ENCODE measurements at regions not wholly inside any gene's neighbourhood (a gene's known extent, or its start where the extent isn't known, plus 50 kb on each side); places are given as distances from the start of the nearest gene placed in this dataset.
"Not testable (repeated sequence)": the region's sequence is repeated elsewhere in the genome, so short reads cannot be mapped to it uniquely, and the experiment has no call there.

DNA sequence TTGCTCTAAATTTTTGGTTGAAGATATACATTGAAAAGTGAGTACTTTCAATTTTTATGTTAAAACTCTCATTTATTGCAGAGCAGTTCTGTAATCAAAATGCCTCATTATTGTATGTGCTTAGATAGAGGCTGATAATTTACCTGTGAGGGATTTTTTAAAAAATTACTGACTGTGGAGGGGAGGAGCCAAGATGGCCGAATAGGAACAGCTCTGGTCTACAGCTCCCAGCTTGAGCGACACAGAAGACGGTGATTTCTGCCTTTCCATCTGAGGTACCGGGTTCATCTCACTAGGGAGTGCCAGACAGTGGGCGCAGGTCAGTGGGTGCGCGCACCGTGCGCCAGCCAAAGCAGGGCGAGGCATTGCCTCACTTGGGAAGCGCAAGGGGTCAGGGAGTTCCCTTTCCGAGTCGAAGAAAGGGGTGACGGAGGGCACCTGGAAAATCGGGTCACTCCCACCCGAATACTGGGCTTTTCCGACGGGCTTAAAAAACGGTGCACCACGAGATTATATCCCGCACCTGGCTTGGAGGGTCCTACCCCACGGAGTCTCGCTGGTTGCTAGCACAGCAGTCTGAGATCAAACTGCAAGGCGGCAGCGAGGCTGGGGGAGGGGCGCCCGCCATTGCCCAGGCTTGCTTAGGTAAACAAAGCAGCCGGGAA lies 89.4 kb downstream of the DDX11 start:
- not testable (repeated sequence) for DNase-seq (ENCODE audit: low read depth)

DNA sequence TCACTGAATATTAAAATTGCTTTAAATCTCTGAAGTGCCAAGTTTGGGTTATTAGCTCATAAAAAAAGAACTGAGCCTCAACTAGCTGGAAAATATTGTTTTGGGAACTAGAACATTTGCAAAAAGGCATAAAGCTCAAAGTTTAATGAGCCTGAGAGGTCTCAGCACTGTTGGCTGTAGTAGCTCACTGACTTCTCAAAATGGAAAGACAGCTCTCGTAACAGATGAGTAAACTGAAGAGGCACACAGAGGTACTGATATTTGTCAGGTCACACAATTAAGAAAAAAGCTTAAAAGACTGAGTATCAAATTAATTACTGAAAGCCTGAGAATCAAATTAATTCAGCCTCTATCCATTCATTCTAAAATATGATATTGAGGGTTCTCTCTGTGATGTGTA lies 100.6 kb downstream of the DDX11 start:
- DNase-seq (ENCODE audit: low read depth), result not testable (repeated sequence)

- not testable (repeated sequence) for DNase-seq (ENCODE audit: low read depth)
These were observed 103.9 kb downstream of the DDX11 start for GRCh38 chr12:31177514-31177913.

GRCh38 chr12:31178875-31179274 lies 105.2 kb downstream of the DDX11 start:
- not testable (repeated sequence) for DNase-seq (ENCODE audit: low read depth)

DNA sequence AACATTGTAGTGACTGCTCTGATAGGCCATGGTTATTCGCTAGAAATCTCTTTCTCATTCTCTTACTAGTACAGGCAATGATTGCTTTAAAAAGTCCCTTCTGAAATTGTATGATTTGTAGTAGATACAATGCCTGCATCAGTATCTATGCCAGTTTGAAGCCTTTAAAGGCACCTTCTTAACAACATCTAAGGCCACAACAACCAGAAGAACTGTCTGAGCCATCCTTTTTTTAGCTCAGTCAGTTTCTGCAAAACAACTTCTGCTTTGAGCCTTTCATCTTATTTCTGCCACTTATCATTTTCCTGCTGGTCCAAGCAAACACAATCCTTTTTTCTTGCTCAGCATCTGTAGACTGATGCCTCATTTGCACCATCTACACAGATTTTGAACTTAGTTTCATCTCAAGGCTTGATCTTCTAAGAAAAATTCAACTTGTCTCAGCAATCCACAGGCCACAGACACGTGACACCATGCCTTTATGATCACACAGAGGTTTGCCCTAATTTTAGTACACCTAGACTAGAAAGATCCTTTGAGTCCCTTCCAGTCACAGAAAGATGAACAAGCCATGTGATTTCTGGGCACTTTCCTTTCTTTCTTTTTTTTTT lies 106.1 kb downstream of the DDX11 start:
- not testable (repeated sequence) for DNase-seq (ENCODE audit: low read depth)

GRCh38 chr12:31182571-31182970 lies 108.9 kb downstream of the DDX11 start:
- not testable (repeated sequence) for DNase-seq (ENCODE audit: low read depth)

GRCh38 chr12:31183107-31183506 lies 109.4 kb downstream of the DDX11 start:
- DNase-seq (ENCODE audit: low read depth), result not testable (repeated sequence)

DNA sequence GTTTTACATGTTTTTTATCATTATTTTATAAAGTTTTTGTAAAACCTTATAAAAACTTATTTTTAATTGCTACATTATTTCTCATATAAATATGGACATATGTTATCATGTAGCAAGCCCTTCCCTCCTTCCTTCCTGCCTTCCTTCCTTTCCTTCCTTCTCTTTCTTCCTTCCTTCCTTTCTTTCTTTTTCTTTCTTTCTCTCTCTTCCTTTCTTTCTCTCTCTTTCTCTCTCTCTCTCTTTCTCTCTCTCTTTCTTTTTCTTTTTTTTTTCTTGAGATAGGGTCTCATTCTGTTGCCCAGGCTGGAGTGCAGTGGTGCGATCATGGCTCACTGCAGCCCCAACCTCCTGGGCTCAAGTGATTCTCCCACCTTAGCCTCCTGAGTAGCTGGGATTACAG lies 110.2 kb downstream of the DDX11 start:
- not testable (repeated sequence) for DNase-seq (ENCODE audit: low read depth)

GRCh38 chr12:31184667-31185066 lies 111.0 kb downstream of the DDX11 start:
- not testable (repeated sequence) for DNase-seq (ENCODE audit: low read depth)

DNA sequence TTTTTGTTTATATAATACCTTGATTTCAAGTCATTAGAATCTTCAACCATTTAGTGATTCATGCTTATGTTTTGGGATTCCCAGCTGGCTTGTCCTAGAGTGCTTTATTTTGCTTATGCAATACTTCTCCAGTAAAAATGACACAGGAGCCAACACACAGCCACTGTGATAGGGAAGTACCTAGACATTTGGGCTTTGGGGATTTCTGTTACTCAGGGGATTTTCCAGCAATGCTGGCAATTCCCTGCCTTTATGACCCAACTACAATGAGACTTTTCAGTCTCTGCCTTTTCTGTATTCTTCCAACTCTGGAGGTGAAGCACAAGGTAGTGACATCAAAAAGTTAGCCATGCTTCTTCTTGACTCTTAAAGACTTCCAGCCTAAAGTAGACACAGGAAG lies 119.0 kb downstream of the DDX11 start:
- not testable (repeated sequence) for DNase-seq (ENCODE audit: low read depth)

DNA sequence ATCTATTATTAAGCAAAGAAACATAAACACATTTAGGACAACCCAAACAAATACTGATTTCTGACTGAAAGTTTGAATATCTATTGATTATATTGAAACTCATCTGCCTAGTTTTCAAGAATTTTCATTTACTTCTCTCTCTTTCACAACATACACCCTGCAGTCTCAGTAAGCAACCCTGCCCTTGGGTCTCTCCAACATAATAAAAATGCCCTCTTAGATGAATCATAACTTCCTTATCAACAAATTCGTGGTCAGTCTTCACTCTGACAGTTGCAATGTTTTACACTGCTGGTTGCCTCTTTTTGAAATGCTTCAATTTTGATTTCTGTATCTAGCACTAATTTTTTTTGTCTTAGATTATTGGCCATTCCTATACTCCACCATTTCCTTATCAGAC lies 122.0 kb downstream of the DDX11 start:
- peak; percentile 10 for DNase-seq (ENCODE audit: low read depth)

DNA sequence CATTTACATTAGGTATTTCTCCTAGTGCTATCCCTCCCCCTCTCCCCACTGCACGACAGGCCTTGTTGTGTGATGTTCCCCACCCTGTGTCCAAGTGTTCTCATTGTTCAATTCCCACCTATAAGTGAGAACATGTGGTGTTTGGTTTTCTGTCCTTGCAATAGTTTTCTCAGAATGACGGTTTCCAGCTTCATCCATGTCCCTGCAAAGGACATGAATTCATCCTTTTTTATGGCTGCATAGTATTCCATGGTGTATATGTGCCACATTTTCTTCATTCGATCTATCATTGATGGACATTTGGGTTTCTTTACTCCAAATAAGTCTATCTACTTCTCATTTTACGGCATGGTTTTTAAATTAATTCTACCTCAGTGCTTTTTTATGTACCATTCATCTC lies 125.8 kb downstream of the DDX11 start:
- not testable (repeated sequence) for DNase-seq (ENCODE audit: low read depth)

DNA sequence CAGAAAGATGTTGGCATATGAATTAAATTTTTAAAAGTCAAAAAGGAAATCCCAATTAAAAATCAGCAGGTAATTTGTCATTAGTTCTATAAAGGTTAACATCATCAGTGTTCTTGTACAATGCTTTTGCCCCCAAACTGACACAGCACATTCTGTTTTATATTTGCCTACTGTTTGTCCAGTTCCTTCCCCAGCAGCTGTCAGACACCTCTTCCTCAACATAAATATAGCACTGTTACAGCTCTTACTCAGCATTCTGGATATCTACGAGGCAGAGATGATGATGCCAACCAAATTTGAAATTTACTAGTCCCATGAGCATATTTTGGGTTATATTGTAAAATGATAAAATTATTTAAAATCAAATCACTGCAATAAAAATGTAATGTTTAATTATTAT lies 124.6 kb downstream of the SINHCAF start:
- no peak for DNase-seq (ENCODE audit: low read depth)

DNA sequence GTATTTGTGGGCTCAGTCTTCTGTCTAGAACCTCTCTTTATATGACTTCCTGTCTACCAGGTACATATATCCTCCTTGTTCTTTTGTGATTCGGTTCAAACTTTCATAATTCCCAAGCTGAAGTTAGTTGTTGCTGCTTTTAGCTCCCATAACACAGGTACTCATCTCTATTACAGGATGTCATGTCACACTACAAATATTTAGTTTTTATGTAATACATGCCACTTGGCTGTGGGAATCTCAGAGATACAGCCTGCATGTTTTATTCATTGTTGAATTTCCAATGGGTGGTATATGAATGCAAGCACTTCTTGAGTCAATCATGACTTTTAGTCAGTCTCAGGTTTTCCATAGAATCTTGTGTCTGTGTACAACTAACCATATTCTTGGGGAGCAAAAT lies 122.7 kb downstream of the SINHCAF start:
- no peak for DNase-seq (ENCODE audit: low read depth)

DNA sequence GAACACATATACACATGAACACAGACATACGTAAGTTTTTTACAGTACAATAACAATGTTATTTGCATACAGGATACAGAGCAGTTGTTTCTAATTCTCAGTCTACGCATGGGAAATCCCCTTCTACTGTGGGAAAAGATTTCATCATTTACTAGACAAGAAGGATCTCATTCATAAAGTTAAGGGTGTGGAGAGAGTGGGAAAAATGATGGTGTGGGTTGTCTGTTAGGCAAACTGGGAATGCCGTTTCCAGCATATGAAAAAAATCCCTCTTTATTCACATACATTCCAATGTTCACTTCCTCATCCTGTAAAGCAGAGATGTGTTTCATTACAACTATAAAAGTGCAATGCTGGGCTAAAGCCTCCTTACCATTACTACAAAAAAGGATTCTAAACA lies 120.9 kb downstream of the SINHCAF start:
- peak; percentile 13 for DNase-seq (ENCODE audit: low read depth)

- peak; percentile 55 for DNase-seq (ENCODE audit: low read depth)
These were observed 119.8 kb downstream of the SINHCAF start for GRCh38 chr12:31206038-31206670.

DNA sequence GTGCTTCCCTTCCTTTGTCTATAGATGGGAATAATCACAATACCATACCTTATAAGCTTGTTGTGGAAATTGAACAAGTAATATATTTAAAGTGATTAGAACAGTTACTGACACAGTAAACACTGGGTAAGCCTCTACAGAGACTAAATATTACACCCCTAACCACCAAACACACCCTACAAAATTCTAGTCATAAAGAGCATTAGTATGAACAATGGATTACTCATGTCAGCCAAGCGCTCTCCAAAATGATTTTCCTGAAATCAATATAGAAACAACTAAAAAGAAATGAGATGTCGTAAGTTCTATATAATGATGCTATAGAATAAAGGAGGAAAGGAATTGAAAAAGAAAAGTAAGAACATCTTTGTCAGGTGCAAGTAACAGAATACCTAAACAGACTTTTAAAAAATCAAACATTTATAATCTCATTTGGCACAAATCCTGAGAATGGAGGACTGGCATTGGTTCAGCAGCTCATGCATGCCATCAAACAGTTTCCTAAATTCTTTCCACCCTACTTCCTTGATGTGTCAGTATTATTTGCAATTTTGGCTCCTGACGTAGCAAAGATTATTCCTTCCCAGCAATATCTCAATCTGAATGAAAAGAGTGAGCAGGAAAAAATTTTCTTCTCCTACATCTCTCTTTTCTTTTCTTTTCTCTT lies 118.0 kb downstream of the SINHCAF start:
- DNase-seq (ENCODE audit: low read depth), result no peak

- no peak for DNase-seq (ENCODE audit: low read depth)
These were observed 115.8 kb downstream of the SINHCAF start for GRCh38 chr12:31210104-31210503.

DNA sequence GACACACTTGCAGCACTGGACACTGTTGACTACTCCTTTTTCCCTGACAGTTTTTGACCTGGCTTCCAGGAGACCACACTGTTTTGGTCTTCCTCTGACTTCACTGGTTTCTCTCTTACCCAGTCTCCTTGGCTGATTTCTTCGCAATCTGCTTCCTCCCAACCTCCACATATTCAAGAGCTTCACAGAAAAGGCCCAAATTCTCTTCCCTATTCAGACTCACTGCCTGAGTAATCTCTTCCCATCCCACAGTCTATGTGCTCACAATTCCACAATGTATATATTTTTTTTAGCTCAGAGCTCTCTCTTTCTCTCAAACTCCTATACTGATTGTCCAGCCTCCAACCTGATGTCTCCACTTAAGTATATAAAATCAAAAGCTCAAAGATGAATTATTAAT lies 115.4 kb downstream of the SINHCAF start:
- DNase-seq (ENCODE audit: low read depth), result no peak

DNA sequence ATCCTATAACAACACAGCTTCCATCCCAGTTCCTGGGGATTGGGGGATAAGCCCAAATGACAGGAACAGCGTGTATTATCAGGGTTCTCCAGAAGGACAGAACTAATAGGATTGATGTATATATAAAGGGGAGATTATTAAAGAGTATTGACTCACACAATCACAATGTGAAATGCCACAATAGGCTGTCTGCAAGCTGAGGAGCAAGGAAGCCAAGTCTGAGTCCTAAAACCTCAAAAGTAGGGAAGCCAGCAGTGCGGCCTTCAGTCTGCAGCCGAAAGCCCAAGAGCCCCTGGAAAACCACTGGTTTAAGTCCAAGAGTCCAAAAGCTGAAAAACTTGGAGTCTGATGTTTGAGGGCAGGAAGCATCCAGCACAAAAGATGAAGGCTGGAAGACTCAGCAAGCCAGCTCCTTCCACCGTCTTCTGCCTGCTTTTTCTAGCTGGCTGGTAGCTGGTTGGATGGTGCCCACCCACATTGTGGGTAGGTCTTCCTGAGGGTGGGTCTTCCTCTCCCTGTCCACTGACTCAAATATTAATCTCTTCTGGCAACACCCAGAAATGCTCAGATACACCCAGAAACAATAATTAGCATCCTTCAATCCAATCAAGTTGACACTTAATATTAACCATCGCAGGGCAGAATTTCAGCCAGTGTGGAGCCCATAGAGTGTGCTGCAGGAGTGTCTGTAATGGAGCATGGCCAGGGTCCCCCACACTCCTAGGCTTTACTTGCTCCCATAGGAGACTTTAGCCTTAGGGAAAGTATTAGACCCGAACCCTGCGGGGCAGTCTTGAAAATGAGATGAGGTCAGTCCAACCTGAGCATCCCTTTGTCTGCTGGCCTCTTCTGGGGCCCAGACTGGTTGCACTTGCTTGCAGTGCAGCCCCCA lies 111.1 kb downstream of the SINHCAF start:
- DNase-seq (ENCODE audit: low read depth), result no peak

DNA sequence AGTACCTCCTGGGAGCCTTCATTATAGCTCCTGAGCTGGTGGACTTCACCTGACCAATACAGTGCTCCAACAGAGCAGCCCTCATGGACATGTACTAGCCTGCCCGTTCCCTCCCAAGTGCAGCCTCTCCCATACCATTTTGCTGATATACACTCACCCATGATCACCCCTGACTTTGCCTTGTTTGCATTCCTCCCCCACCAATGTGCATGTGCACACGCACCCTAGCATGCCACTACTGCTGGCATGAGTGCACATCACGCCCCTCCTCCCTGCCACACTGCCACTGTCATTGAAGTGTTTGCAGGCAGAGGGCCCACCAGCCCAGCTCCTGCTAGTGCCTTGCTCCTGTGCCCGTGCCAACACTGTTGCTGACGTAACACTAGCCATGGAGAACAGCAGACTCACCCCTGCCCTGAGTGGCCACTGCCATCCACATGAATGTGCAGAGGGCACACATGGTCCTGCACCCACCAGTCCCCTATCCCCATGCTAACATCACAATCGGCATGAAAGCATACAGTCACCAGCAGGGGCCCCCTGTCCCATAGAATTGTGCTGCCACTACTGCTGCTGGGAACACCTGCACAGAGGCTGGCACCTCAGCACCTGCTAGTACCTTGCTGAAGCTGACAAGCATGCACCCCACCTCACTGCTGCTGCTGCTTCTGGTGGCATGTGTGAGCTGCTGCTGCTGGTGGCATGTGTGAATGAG lies 110.3 kb downstream of the SINHCAF start:
- DNase-seq (ENCODE audit: low read depth), result no peak
